T-cell (primary cell): ENCODE measurements at regions not wholly inside any gene's neighbourhood (a gene's known extent, or its start where the extent isn't known, plus 50 kb on each side); places are given as distances from the start of the nearest gene placed in this dataset.

Experiments used
- ATAC-seq, 4 experiments: fragments of 200-7000 bp in 3 of 4; fragments of 150-1000 bp in 1 of 4; cut with Tn5 transposase; replicated peaks in 1 of 4; 1 replicate in 3 of 4; 2 replicates in 1 of 4; pipeline ENCODE4 v1.10.0; 2021; ENCODE audit warnings: moderate library complexity in 3 of 4, mild to moderate bottlenecking in 2 of 4, moderate number of reproducible peaks in 1 of 4
- CTCF ChIA-PET, 2 donors: fragments of 300-600 bp; sonication (Branson Sonifier 250); formaldehyde crosslinking; loops; one replicate each; lab custom pipeline; 2022; ENCODE audit warnings: antibody characterized with exemption in 2 of 2; lab: Charles Lee
- POLR2A ChIA-PET, 2 donors: fragments of 300-600 bp; sonication (Branson Sonifier 250); formaldehyde crosslinking; loops; one replicate each; lab custom pipeline; 2022; ENCODE audit warnings: antibody characterized with exemption in 2 of 2; lab: Charles Lee
- DNase-seq, 35 experiments: peaks; one replicate each; pipeline versions ENCODE4 v3.0.0 to v3.0.0-alpha.2; 2013 to 2023
- H3K27ac ChIP-seq: one replicate; pipeline ENCODE4 v1.5.1; 2013; ENCODE audit warnings: low read length
- H3K27me3 ChIP-seq, 2 experiments: replicated peaks in 1 of 2; 1 replicate in 1 of 2; 2 replicates in 1 of 2; pipeline versions ENCODE4 v1.6.1 to v1.7.0; 2013; ENCODE audit warnings: low read length in 1 of 2, mixed read lengths in 1 of 2; ENCODE audit not compliant: control insufficient read depth in 2 of 2, insufficient read depth in 2 of 2; ENCODE audit errors: extremely low read depth in 1 of 2
- H3K36me3 ChIP-seq, 2 donors: 1 replicate in 1 of 2; 2 replicates in 1 of 2; pipeline versions ENCODE4 v1.6.1 to v1.7.0; 2013; ENCODE audit warnings: low read length in 1 of 2; ENCODE audit not compliant: control insufficient read depth in 2 of 2, insufficient read depth in 1 of 2; ENCODE audit errors: extremely low read depth in 1 of 2
- H3K4me1 ChIP-seq, 2 experiments: 1 replicate in 1 of 2; 2 replicates in 1 of 2; pipeline versions ENCODE4 v1.6.1 to v1.7.0; 2013; ENCODE audit warnings: low read length in 2 of 2, mixed read lengths in 1 of 2; ENCODE audit not compliant: insufficient read depth in 2 of 2, control insufficient read depth in 1 of 2; ENCODE audit errors: extremely low read depth in 1 of 2
- H3K4me3 ChIP-seq, 2 donors: 1 replicate in 1 of 2; 2 replicates in 1 of 2; pipeline versions ENCODE4 v1.5.1 to v1.7.0; 2013; ENCODE audit warnings: mild to moderate bottlenecking in 2 of 2, low read length in 1 of 2, moderate library complexity in 1 of 2; ENCODE audit not compliant: control insufficient read depth in 1 of 2; ENCODE audit errors: extremely low read depth in 1 of 2
- H3K9me3 ChIP-seq: 2 replicates; pipeline ENCODE4 v1.7.0; 2013
- H3K27ac Mint-ChIP-seq, 2 donors: one replicate each; pipeline ENCODE4 v1.8.0; 2020 to 2021; ENCODE audit warnings: mild to moderate bottlenecking in 2 of 2, mixed read lengths in 2 of 2
- H3K27me3 Mint-ChIP-seq, 2 donors: one replicate each; pipeline ENCODE4 v1.8.0; 2021 to 2022; ENCODE audit warnings: mixed read lengths in 2 of 2
- H3K36me3 Mint-ChIP-seq: one replicate; pipeline ENCODE4 v1.8.0; 2021; ENCODE audit warnings: mixed read lengths
- H3K4me1 Mint-ChIP-seq, 3 donors: one replicate each; pipeline ENCODE4 v1.8.0; 2020 to 2022; ENCODE audit warnings: mixed read lengths in 3 of 3, mild to moderate bottlenecking in 1 of 3
- H3K4me3 Mint-ChIP-seq, 3 donors: one replicate each; pipeline ENCODE4 v1.8.0; 2020 to 2022; ENCODE audit warnings: mild to moderate bottlenecking in 3 of 3, mixed read lengths in 3 of 3, moderate library complexity in 3 of 3
- H3K9me3 Mint-ChIP-seq, 3 donors: one replicate each; pipeline ENCODE4 v1.8.0; 2020 to 2022; ENCODE audit warnings: mixed read lengths in 3 of 3
- WGBS: methylation state at CpG from one replicate; pipeline ENCODE4 v1.1.5; 2013; ENCODE audit warnings: missing lambda C conversion rate; ENCODE audit not compliant: insufficient coverage; 5-methylcytosine and 5-hydroxymethylcytosine counted together

GRCh38 chr12:92987362-92987761 is 58.3 kb upstream of the EEA1 start:
- H3K4me1 ChIP-seq: peaks cover 6 to 9% of the 10 kb centered on the region in 2 experiments
- peak in 3 of 35 experiments; percentile 15 to 70 (median 24) for DNase-seq
- no peaks in the 10 kb centered on the region for H3K27me3 Mint-ChIP-seq
- no peaks in the 10 kb centered on the region for H3K9me3 ChIP-seq
- H3K9me3 Mint-ChIP-seq: no peaks in the 10 kb centered on the region
- ChIA-PET CTCF (interaction anchor here (0.5 to 3.8 kb wide), 31 partner anchors 10 to 1605 kb away, joined by 3 to 26 read pairs (median 5); no protein-coding TSS in a partner anchor), POLR2A (interaction anchor here in 1 of 2 donors (0.7 kb wide), 2 partner anchors 32 to 483 kb away, joined by 3 to 6 read pairs; no protein-coding TSS in a partner anchor)
- H3K4me3 Mint-ChIP-seq: peak overlapping the region in 1 of 3 donors; percentile 49
- H3K4me3 ChIP-seq: no peak overlapping the region
- no CpG with 5 or more reads among the region's 3 CpGs for WGBS
- peak overlapping the region in 1 of 2 donors; percentile 25 for H3K27ac Mint-ChIP-seq
- H3K27ac ChIP-seq: no peak overlapping the region
- H3K36me3 Mint-ChIP-seq: no peaks in the 10 kb centered on the region
- H3K27me3 ChIP-seq: no peaks in the 10 kb centered on the region
- peaks cover 10 to 13% (median 10%) of the 10 kb centered on the region in 3 donors for H3K4me1 Mint-ChIP-seq
- no peaks in the 10 kb centered on the region for H3K36me3 ChIP-seq
- peak; percentile 56 to 78 (median 67) for ATAC-seq

GRCh38 chr12:92987846-92988621 is 58.9 kb upstream of the EEA1 start:
- Histone ChIP-seq H3K27me3 (no peaks in the 10 kb centered on the region), H3K9me3 (peaks cover under 1% of the 10 kb centered on the region), H3K4me1 (peaks cover 6 to 9% of the 10 kb centered on the region in 2 experiments), H3K27ac (no peak overlapping the region), H3K4me3 (no peak overlapping the region), H3K36me3 (no peaks in the 10 kb centered on the region)
- 7% methylated on average over 2 of the region's 4 CpGs for WGBS
- DNase-seq: peak in 6 of 35 experiments; percentile 1 to 25 (median 8)
- peak overlapping the region in 1 of 2 donors; percentile 25 for H3K27ac Mint-ChIP-seq
- POLR2A ChIA-PET: interaction anchor here in 1 of 2 donors (0.6 to 0.7 kb wide), 2 partner anchors 14 to 482 kb away, joined by 3 read pairs; no protein-coding TSS in a partner anchor
- peak; percentile 18 to 49 (median 30) for ATAC-seq
- no peaks in the 10 kb centered on the region for H3K27me3 Mint-ChIP-seq
- no peaks in the 10 kb centered on the region for H3K9me3 Mint-ChIP-seq
- H3K4me3 Mint-ChIP-seq: peak overlapping the region in 1 of 3 donors; percentile 49
- CTCF ChIA-PET: interaction anchor here (0.8 to 3.8 kb wide), 28 partner anchors 9 to 1606 kb away, joined by 3 to 26 read pairs (median 4); no protein-coding TSS in a partner anchor
- H3K4me1 Mint-ChIP-seq: peaks cover 10 to 13% (median 10%) of the 10 kb centered on the region in 3 donors
- no peaks in the 10 kb centered on the region for H3K36me3 Mint-ChIP-seq

GRCh38 chr12:92988622-92989130 is 59.6 kb upstream of the EEA1 start:
- CTCF ChIA-PET: interaction anchor here (1.1 to 3.8 kb wide), 8 partner anchors 203 to 1114 kb away, joined by 3 to 26 read pairs (median 20); no protein-coding TSS in a partner anchor
- Histone ChIP-seq H3K27ac (no peak overlapping the region), H3K27me3 (no peaks in the 10 kb centered on the region), H3K4me1 (peaks cover 6 to 9% of the 10 kb centered on the region in 2 experiments), H3K4me3 (no peak overlapping the region), H3K9me3 (peaks cover 2% of the 10 kb centered on the region), H3K36me3 (no peaks in the 10 kb centered on the region)
- no CpG with 5 or more reads among the region's 1 CpG for WGBS
- Mint-ChIP-seq H3K27me3 (no peaks in the 10 kb centered on the region), H3K27ac (no peak overlapping the region), H3K36me3 (no peaks in the 10 kb centered on the region), H3K9me3 (no peaks in the 10 kb centered on the region), H3K4me3 (no peak overlapping the region), H3K4me1 (peaks cover 10 to 13% (median 10%) of the 10 kb centered on the region in 3 donors)
- ATAC-seq: no peak
- POLR2A ChIA-PET: interaction anchor here in 1 of 2 donors (0.6 kb wide), 1 partner anchor 15 kb away, joined by 3 read pairs; no protein-coding TSS in a partner anchor
- no peak for DNase-seq

- Mint-ChIP-seq H3K27me3 (no peaks in the 10 kb centered on the region), H3K36me3 (no peaks in the 10 kb centered on the region), H3K27ac (no peak overlapping the region), H3K4me3 (no peak overlapping the region), H3K4me1 (peaks cover 10 to 13% (median 10%) of the 10 kb centered on the region in 3 donors), H3K9me3 (no peaks in the 10 kb centered on the region)
- ATAC-seq: no peak
- peaks cover 2% of the 10 kb centered on the region for H3K9me3 ChIP-seq
- H3K4me3 ChIP-seq: no peak overlapping the region
- peaks cover 6 to 9% of the 10 kb centered on the region in 2 experiments for H3K4me1 ChIP-seq
- no peak for DNase-seq
- no peak overlapping the region for H3K27ac ChIP-seq
- ChIA-PET CTCF (interaction anchor here (0.5 to 1.4 kb wide), 3 partner anchors 16 to 1112 kb away, joined by 3 to 5 read pairs (median 4); no protein-coding TSS in a partner anchor), POLR2A (no interaction called here)
- no peaks in the 10 kb centered on the region for H3K36me3 ChIP-seq
- no CpG with 5 or more reads among the region's 3 CpGs for WGBS
- H3K27me3 ChIP-seq: peaks cover 0 to 3% of the 10 kb centered on the region in 2 experiments
These were observed 60.8 kb upstream of the EEA1 start for GRCh38 chr12:92989715-92990484.

- Mint-ChIP-seq H3K36me3 (no peaks in the 10 kb centered on the region), H3K4me3 (no peak overlapping the region), H3K27me3 (peaks cover 0 to 2% of the 10 kb centered on the region in 2 donors), H3K4me1 (peaks cover 10 to 13% (median 10%) of the 10 kb centered on the region in 3 donors), H3K27ac (no peak overlapping the region), H3K9me3 (no peaks in the 10 kb centered on the region)
- ATAC-seq (no peak), DNase-seq (no peak)
- H3K27me3 ChIP-seq: peaks cover 0 to 3% of the 10 kb centered on the region in 2 experiments
- no peak overlapping the region for H3K27ac ChIP-seq
- no peak overlapping the region for H3K4me3 ChIP-seq
- peaks cover 6 to 9% of the 10 kb centered on the region in 2 experiments for H3K4me1 ChIP-seq
- peaks cover 2% of the 10 kb centered on the region for H3K9me3 ChIP-seq
- no peaks in the 10 kb centered on the region for H3K36me3 ChIP-seq
- ChIA-PET CTCF (interaction anchor here in 1 of 2 donors (0.6 kb wide), 1 partner anchor 388 kb away, joined by 3 read pairs; no protein-coding TSS in a partner anchor), POLR2A (no interaction called here)
- no CpG with 5 or more reads among the region's 3 CpGs for WGBS
These were observed 62.0 kb upstream of the EEA1 start for GRCh38 chr12:92991134-92991533.
